HG03565 (cell line): ENCODE measurements at regions not wholly inside any gene's neighbourhood (a gene's known extent, or its start where the extent isn't known, plus 50 kb on each side); places are given as distances from the start of the nearest gene placed in this dataset.
"Not testable (repeated sequence)": the region's sequence is repeated elsewhere in the genome, so short reads cannot be mapped to it uniquely, and the experiment has no call there.

ENCODE experiments used
- ATAC-seq: cut with Tn5 transposase; IDR thresholded peaks from one replicate; pipeline ENCODE4 v1.9.1; 2021; ENCODE audit warnings: mild to moderate bottlenecking, moderate library complexity; ENCODE audit not compliant: unreplicated experiment

GRCh38 chr2:91568391-91569338, 2877.2 kb downstream of the RPIA start:
- ATAC-seq: not testable (repeated sequence)

- not testable (repeated sequence) for ATAC-seq
Measured at GRCh38 chr2:91571239-91571923, 2879.9 kb downstream of the RPIA start.

- ATAC-seq: not testable (repeated sequence)
Measured at GRCh38 chr2:91573018-91573417, 2881.5 kb downstream of the RPIA start.

GRCh38 chr2:91573755-91574154, 2882.3 kb downstream of the RPIA start:
- ATAC-seq: not testable (repeated sequence)

GRCh38 chr2:91574255-91574654, 2882.8 kb downstream of the RPIA start:
- not testable (repeated sequence) for ATAC-seq

- ATAC-seq: not testable (repeated sequence)
Measured at GRCh38 chr2:91575701-91576100, 2884.2 kb downstream of the RPIA start.

- not testable (repeated sequence) for ATAC-seq
Measured at GRCh38 chr2:91577406-91577805, 2885.9 kb downstream of the RPIA start.

GRCh38 chr2:91578678-91579077, 2887.2 kb downstream of the RPIA start:
- ATAC-seq: not testable (repeated sequence)

- not testable (repeated sequence) for ATAC-seq
Measured at GRCh38 chr2:91579555-91579954, 2888.1 kb downstream of the RPIA start.

- ATAC-seq: not testable (repeated sequence)
Measured at GRCh38 chr2:91580043-91580442, 2888.6 kb downstream of the RPIA start.

GRCh38 chr2:91587098-91587497, 2895.6 kb downstream of the RPIA start:
- ATAC-seq: not testable (repeated sequence)

GRCh38 chr2:91587908-91588535, 2896.5 kb downstream of the RPIA start:
- ATAC-seq: not testable (repeated sequence)

- ATAC-seq: not testable (repeated sequence)
Measured at GRCh38 chr2:91588782-91589223, 2897.3 kb downstream of the RPIA start.

GRCh38 chr2:91589454-91590328, 2898.2 kb downstream of the RPIA start:
- not testable (repeated sequence) for ATAC-seq

- ATAC-seq: not testable (repeated sequence)
Measured at GRCh38 chr2:91590381-91590780, 2898.9 kb downstream of the RPIA start.

- not testable (repeated sequence) for ATAC-seq
Measured at GRCh38 chr2:91591066-91591465, 2899.6 kb downstream of the RPIA start.

- ATAC-seq: not testable (repeated sequence)
Measured at GRCh38 chr2:91597436-91597835, 2906.0 kb downstream of the RPIA start.

- ATAC-seq: not testable (repeated sequence)
Measured at GRCh38 chr2:91598519-91598918, 2907.0 kb downstream of the RPIA start.

- not testable (repeated sequence) for ATAC-seq
Measured at GRCh38 chr2:91599000-91599399, 2907.5 kb downstream of the RPIA start.

- not testable (repeated sequence) for ATAC-seq
Measured at GRCh38 chr2:91602860-91603259, 2911.4 kb downstream of the RPIA start.
